ENCODE measurements at regions not wholly inside any gene's neighbourhood (a gene's known extent, or its start where the extent isn't known, plus 50 kb on each side); places are given as distances from the start of the nearest gene placed in this dataset.

DNA sequence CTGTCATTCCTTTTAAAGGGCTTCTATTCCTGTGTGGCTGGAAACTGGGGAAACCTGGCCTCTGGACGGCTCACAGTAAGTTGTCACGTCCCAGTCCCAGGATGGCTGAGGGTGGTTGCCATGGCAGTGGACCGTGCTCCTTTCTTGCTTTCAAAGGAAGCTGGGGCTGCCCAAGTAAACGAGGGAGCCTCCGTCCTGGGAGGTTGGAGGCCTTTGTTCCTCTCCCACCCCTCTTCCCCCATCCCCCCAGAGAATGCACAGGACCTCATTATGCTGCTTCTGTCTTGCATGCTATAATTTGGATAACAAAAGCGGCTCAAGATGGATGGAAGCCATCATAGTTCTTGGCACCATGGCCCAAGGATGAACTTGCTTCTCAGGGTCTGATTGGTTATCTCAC lies 325.5 kb upstream of the HS6ST1 start:
- TF ChIP-seq, protein P1, sequence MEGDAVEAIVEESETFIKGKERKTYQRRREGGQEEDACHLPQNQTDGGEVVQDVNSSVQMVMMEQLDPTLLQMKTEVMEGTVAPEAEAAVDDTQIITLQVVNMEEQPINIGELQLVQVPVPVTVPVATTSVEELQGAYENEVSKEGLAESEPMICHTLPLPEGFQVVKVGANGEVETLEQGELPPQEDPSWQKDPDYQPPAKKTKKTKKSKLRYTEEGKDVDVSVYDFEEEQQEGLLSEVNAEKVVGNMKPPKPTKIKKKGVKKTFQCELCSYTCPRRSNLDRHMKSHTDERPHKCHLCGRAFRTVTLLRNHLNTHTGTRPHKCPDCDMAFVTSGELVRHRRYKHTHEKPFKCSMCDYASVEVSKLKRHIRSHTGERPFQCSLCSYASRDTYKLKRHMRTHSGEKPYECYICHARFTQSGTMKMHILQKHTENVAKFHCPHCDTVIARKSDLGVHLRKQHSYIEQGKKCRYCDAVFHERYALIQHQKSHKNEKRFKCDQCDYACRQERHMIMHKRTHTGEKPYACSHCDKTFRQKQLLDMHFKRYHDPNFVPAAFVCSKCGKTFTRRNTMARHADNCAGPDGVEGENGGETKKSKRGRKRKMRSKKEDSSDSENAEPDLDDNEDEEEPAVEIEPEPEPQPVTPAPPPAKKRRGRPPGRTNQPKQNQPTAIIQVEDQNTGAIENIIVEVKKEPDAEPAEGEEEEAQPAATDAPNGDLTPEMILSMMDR (conservative IDR thresholded peaks at IDR 0.05; ENCODE audit: low read depth, low read length), result no peak
- DNase-seq (ENCODE audit: low read depth), result no peak
- no peak overlapping the region for H3K4me3 ChIP-seq (ENCODE audit: low read depth, low read length)

DNA sequence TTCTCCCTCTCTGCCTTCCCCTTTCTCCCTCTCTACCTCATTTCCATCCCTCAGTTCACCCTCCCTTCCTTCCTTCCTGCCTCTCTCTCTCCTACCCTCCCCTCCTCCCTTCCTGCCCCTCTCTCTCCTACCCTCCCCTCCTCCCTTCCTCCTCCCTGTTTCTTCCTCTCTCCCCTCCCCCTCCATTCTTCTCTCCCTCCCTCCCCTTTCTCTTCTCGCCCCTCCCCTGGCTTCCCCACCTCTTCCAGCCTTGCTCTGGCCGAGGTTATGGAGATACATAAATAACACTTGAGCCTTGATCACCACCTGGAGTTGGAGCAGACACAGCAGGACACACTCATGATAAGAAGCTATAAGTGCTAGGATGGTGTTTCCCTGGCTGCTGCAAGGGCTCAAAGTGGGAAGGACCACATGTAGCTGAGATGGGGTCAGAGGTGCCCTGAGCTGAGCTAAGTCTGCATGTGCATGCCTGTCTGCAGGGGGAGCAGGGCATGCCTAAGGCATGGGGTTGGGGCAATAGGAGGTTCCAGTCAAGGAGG lies 326.1 kb upstream of the HS6ST1 start:
- TF ChIP-seq, protein P1 (conservative IDR thresholded peaks at IDR 0.05; ENCODE audit: low read depth, low read length), result no peak
- H3K4me3 ChIP-seq (ENCODE audit: low read depth, low read length), result no peak overlapping the region
- no peak for DNase-seq (ENCODE audit: low read depth)

DNA sequence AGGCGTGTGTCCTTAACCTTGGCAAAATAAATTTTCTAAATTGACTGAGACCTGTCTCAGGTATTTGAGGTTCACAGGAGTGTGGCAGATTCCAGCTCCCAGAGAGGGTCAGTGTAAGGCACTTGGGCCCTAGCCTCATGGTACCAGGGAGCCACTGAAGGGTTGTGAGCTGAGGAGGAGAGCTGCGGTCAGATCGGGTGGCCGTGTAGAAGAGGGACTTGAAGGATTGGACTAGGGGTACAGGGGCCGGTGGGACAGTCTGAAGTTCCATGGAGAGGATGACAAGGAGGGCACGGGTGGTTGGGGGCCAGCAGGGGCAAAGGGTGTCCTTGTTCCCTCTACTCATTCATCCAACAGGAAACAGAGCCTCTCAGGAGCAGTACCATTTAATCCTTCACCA lies 327.0 kb upstream of the HS6ST1 start:
- H3K4me3 ChIP-seq (ENCODE audit: low read depth, low read length), result no peak overlapping the region
- TF ChIP-seq, protein P1 (conservative IDR thresholded peaks at IDR 0.05; ENCODE audit: low read depth, low read length), result no peak
- DNase-seq (ENCODE audit: low read depth), result no peak

DNA sequence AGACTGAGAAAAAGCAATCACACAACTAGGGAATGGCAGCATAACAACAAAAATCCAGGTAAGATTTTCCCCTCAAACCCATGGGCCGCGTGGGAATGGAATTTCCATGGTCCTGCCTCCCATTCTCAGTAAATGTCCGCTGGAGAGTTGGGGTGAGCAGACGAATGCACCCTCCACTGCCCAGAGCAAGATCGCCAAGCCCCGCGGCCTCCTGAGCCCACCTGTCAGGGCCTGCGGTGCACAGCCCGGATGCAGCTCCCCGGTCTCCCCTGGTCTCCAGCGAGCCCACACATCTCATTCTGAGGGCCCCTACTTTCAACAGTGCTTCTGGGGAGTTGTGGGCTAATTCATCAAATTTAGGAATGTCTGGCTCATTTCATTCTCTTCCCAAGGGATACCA lies 327.4 kb upstream of the HS6ST1 start:
- DNase-seq (ENCODE audit: low read depth), result no peak
- TF ChIP-seq, protein P1 (conservative IDR thresholded peaks at IDR 0.05; ENCODE audit: low read depth, low read length), result no peak
- no peak overlapping the region for H3K4me3 ChIP-seq (ENCODE audit: low read depth, low read length)

DNA sequence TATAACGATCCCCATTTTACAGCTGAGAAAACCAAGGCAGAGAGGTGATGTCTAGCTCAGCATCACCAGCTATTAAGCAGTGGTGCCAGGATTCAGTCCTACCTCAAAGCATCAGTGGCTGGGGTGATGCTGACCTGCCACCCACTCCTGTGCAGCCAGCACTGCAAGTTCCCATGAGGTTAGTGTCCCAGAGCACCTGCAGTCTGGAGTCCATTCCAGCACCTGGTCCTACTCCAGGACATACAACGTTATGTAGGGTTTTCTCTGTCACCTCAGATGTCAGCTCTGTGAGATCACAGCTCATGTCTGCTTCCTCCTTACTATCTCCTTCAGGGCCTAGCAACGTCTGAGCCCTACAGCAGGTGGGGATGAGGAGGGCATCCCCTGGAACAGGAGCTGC lies 328.0 kb upstream of the HS6ST1 start:
- H3K4me3 ChIP-seq (ENCODE audit: low read depth, low read length), result no peak overlapping the region
- TF ChIP-seq, protein P1 (conservative IDR thresholded peaks at IDR 0.05; ENCODE audit: low read depth, low read length), result no peak
- DNase-seq (ENCODE audit: low read depth), result no peak

DNA sequence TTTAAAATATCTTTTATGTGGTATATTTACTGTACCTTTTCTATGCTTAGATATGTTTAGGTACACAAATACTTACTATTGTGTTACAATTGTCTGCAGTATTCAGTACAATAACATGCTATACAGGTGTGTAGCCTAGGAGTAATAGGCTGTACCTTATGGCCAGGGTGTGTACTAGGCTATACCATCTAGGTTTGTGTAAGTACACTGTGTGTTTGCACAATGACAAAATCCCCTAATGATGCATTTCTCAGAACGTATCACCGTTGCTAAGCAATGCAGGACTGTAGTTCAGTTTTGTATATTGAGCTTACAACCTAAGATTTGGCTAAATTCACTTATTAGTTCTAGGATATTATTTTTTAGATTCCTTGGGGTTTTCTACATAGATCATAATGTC lies 332.3 kb upstream of the HS6ST1 start:
- H3K4me3 ChIP-seq (ENCODE audit: low read depth, low read length), result no peak overlapping the region
- TF ChIP-seq, protein P1 (conservative IDR thresholded peaks at IDR 0.05; ENCODE audit: low read depth, low read length), result no peak
- no peak for DNase-seq (ENCODE audit: low read depth)

DNA sequence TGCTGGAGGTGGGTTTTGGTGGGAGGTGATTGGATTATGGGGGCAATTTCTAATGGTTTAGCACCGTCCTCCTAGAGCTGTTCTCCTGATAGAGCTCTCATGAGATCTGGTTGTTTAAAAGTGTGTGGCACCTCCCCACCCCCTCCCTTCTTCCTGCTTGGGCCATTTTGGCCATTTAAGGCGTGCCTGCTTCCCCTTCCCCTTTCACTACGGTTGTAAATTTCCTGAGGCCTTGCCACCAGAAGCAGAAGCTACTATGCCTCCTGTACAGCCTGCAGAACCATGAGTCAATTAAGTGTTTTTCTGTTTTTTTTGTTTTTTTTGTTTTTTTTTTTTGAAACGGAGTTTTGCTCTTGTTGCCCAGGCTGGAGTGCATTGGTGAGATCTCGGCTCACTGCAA lies 335.7 kb upstream of the HS6ST1 start:
- no peak overlapping the region for H3K4me3 ChIP-seq (ENCODE audit: low read depth, low read length)
- DNase-seq (ENCODE audit: low read depth), result no peak
- TF ChIP-seq, protein P1 (conservative IDR thresholded peaks at IDR 0.05; ENCODE audit: low read depth, low read length), result no peak
